ENCODE measurements at regions not wholly inside any gene's neighbourhood (a gene's known extent, or its start where the extent isn't known, plus 50 kb on each side); places are given as distances from the start of the nearest gene placed in this dataset.

- H3K9me3 Mint-ChIP-seq: peaks cover 2 to 70% (median 26%) of the 10 kb centered on the region in 6 donors
- H3K36me3 Mint-ChIP-seq: peaks cover 0 to 4% (median 0%) of the 10 kb centered on the region in 3 donors
- no peak for DNase-seq
- H3K27me3 Mint-ChIP-seq (ENCODE audit: low read depth in 3 of 3): no peaks in the 10 kb centered on the region
- H3K4me3 Mint-ChIP-seq: no peak overlapping the region
- no peaks in the 10 kb centered on the region for H3K4me1 Mint-ChIP-seq
- no peak overlapping the region for H3K27ac Mint-ChIP-seq
These were observed 1590.0 kb upstream of the LRRTM1 start for GRCh38 chr2:81894451-81894990.

GRCh38 chr2:81876624-81877023, 1572.1 kb upstream of the LRRTM1 start:
- H3K27ac Mint-ChIP-seq: no peak overlapping the region

GRCh38 chr2:81872006-81872405, 1567.5 kb upstream of the LRRTM1 start:
- H3K9me3 Mint-ChIP-seq: peaks cover 9 to 69% (median 24%) of the 10 kb centered on the region in 6 donors
- H3K4me3 Mint-ChIP-seq: no peak overlapping the region
- H3K27me3 Mint-ChIP-seq (ENCODE audit: low read depth in 3 of 3): no peaks in the 10 kb centered on the region

More at GRCh38 chr2:81876624-81877023, 1572.1 kb upstream of the LRRTM1 start:
- DNase-seq: no peak
- Mint-ChIP-seq H3K36me3 (no peaks in the 10 kb centered on the region), H3K4me3 (no peak overlapping the region), H3K9me3 (peaks cover 0 to 71% (median 26%) of the 10 kb centered on the region in 6 donors), H3K27me3 (ENCODE audit: low read depth in 3 of 3) (peaks cover 0 to 1% (median 0%) of the 10 kb centered on the region in 3 donors), H3K4me1 (no peaks in the 10 kb centered on the region)

GRCh38 chr2:81870119-81870518, 1565.6 kb upstream of the LRRTM1 start:
- DNase-seq: no peak
- H3K36me3 Mint-ChIP-seq: peaks cover 0 to 4% (median 2%) of the 10 kb centered on the region in 3 donors
- H3K9me3 Mint-ChIP-seq: peaks cover 14 to 80% (median 26%) of the 10 kb centered on the region in 6 donors
- H3K27ac Mint-ChIP-seq: no peak overlapping the region
- no peaks in the 10 kb centered on the region for H3K27me3 Mint-ChIP-seq (ENCODE audit: low read depth in 3 of 3)
- H3K4me3 Mint-ChIP-seq: no peak overlapping the region
- no peaks in the 10 kb centered on the region for H3K4me1 Mint-ChIP-seq

More at GRCh38 chr2:81872006-81872405, 1567.5 kb upstream of the LRRTM1 start:
- DNase-seq: no peak
- Mint-ChIP-seq H3K36me3 (peaks cover 0 to 4% (median 0%) of the 10 kb centered on the region in 3 donors), H3K27ac (no peak overlapping the region), H3K4me1 (no peaks in the 10 kb centered on the region)

- DNase-seq: no peak
- peaks cover 6 to 56% (median 23%) of the 10 kb centered on the region in 6 donors for H3K9me3 Mint-ChIP-seq
- H3K4me1 Mint-ChIP-seq: no peaks in the 10 kb centered on the region
These were observed 1554.4 kb upstream of the LRRTM1 start for GRCh38 chr2:81858998-81859397.

GRCh38 chr2:81853341-81853740, 1548.8 kb upstream of the LRRTM1 start:
- Mint-ChIP-seq H3K4me1 (no peaks in the 10 kb centered on the region), H3K27ac (no peak overlapping the region), H3K27me3 (ENCODE audit: low read depth in 3 of 3) (peaks cover 0 to 1% (median 0%) of the 10 kb centered on the region in 3 donors), H3K4me3 (no peak overlapping the region), H3K36me3 (no peaks in the 10 kb centered on the region), H3K9me3 (peaks cover 2 to 52% (median 15%) of the 10 kb centered on the region in 6 donors)
- DNase-seq: no peak

More at GRCh38 chr2:81858998-81859397, 1554.4 kb upstream of the LRRTM1 start:
- Mint-ChIP-seq H3K27ac (no peak overlapping the region), H3K4me3 (no peak overlapping the region), H3K27me3 (ENCODE audit: low read depth in 3 of 3) (peaks cover 0 to 1% (median 0%) of the 10 kb centered on the region in 3 donors), H3K36me3 (no peaks in the 10 kb centered on the region)

GRCh38 chr2:81852651-81853050, 1548.1 kb upstream of the LRRTM1 start:
- no peak for DNase-seq
- H3K9me3 Mint-ChIP-seq: peaks cover 3 to 51% (median 14%) of the 10 kb centered on the region in 6 donors
- no peak overlapping the region for H3K4me3 Mint-ChIP-seq
- no peaks in the 10 kb centered on the region for H3K36me3 Mint-ChIP-seq
- no peak overlapping the region for H3K27ac Mint-ChIP-seq
- peaks cover 0 to 1% (median 0%) of the 10 kb centered on the region in 3 donors for H3K27me3 Mint-ChIP-seq (ENCODE audit: low read depth in 3 of 3)
- no peaks in the 10 kb centered on the region for H3K4me1 Mint-ChIP-seq

- Mint-ChIP-seq H3K9me3 (peaks cover 17 to 56% (median 37%) of the 10 kb centered on the region in 6 donors), H3K27ac (no peak overlapping the region), H3K27me3 (ENCODE audit: low read depth in 3 of 3) (no peaks in the 10 kb centered on the region)
These were observed 1535.2 kb upstream of the LRRTM1 start for GRCh38 chr2:81839780-81840179.

GRCh38 chr2:81835321-81836000, 1530.9 kb upstream of the LRRTM1 start:
- Mint-ChIP-seq H3K4me3 (no peak overlapping the region), H3K27ac (no peak overlapping the region), H3K27me3 (ENCODE audit: low read depth in 3 of 3) (peaks cover 0 to 2% (median 0%) of the 10 kb centered on the region in 3 donors), H3K9me3 (peaks cover 19 to 77% (median 38%) of the 10 kb centered on the region in 6 donors), H3K4me1 (no peaks in the 10 kb centered on the region), H3K36me3 (peaks cover 0 to 5% (median 3%) of the 10 kb centered on the region in 3 donors)
- DNase-seq: no peak

More at GRCh38 chr2:81839780-81840179, 1535.2 kb upstream of the LRRTM1 start:
- Mint-ChIP-seq H3K4me3 (no peak overlapping the region), H3K4me1 (no peaks in the 10 kb centered on the region), H3K36me3 (peaks cover 0 to 3% (median 0%) of the 10 kb centered on the region in 3 donors)
- no peak for DNase-seq

- no peak for DNase-seq
- Mint-ChIP-seq H3K27ac (no peak overlapping the region), H3K4me3 (no peak overlapping the region), H3K4me1 (no peaks in the 10 kb centered on the region), H3K27me3 (ENCODE audit: low read depth in 3 of 3) (peaks cover 0 to 2% (median 0%) of the 10 kb centered on the region in 3 donors), H3K36me3 (peaks cover 0 to 7% (median 0%) of the 10 kb centered on the region in 3 donors), H3K9me3 (peaks cover 9 to 62% (median 31%) of the 10 kb centered on the region in 6 donors)
These were observed 1482.3 kb upstream of the LRRTM1 start for GRCh38 chr2:81786811-81787210.

- Mint-ChIP-seq H3K4me3 (no peak overlapping the region), H3K27me3 (ENCODE audit: low read depth in 3 of 3) (peaks cover 0 to 2% (median 0%) of the 10 kb centered on the region in 3 donors), H3K36me3 (no peaks in the 10 kb centered on the region), H3K9me3 (peaks cover 4 to 52% (median 31%) of the 10 kb centered on the region in 6 donors), H3K27ac (no peak overlapping the region), H3K4me1 (no peaks in the 10 kb centered on the region)
- no peak for DNase-seq
These were observed 1462.8 kb upstream of the LRRTM1 start for GRCh38 chr2:81767187-81767912.

GRCh38 chr2:81747481-81748070, 1443.0 kb upstream of the LRRTM1 start:
- Mint-ChIP-seq H3K4me3 (no peak overlapping the region), H3K4me1 (no peaks in the 10 kb centered on the region), H3K9me3 (peaks cover 29 to 70% (median 43%) of the 10 kb centered on the region in 6 donors), H3K36me3 (no peaks in the 10 kb centered on the region), H3K27me3 (ENCODE audit: low read depth in 3 of 3) (peaks cover 0 to 1% (median 0%) of the 10 kb centered on the region in 3 donors), H3K27ac (no peak overlapping the region)
- DNase-seq: no peak

- no peak overlapping the region for H3K4me3 Mint-ChIP-seq
- peaks cover 13 to 60% (median 25%) of the 10 kb centered on the region in 6 donors for H3K9me3 Mint-ChIP-seq
- H3K27ac Mint-ChIP-seq: no peak overlapping the region
- DNase-seq: no peak
- peaks cover 0 to 3% (median 0%) of the 10 kb centered on the region in 3 donors for H3K36me3 Mint-ChIP-seq
- H3K4me1 Mint-ChIP-seq: no peaks in the 10 kb centered on the region
- no peaks in the 10 kb centered on the region for H3K27me3 Mint-ChIP-seq (ENCODE audit: low read depth in 3 of 3)
These were observed 1435.4 kb upstream of the LRRTM1 start for GRCh38 chr2:81739966-81740365.
